VCaP (cell line): ENCODE measurements at regions not wholly inside any gene's neighbourhood (a gene's known extent, or its start where the extent isn't known, plus 50 kb on each side); places are given as distances from the start of the nearest gene placed in this dataset.

ENCODE experiments used
- H3K27ac ChIP-seq: fragments of 450-650 bp; 2 replicates; pipeline ENCODE4 v1.5.1; 2017
- CTCF ChIP-seq: fragments of 450-650 bp; conservative IDR thresholded peaks from 2 replicates; pipeline ENCODE4 v1.5.1; 2017; ENCODE audit warnings: mild to moderate bottlenecking, moderate library complexity

DNA sequence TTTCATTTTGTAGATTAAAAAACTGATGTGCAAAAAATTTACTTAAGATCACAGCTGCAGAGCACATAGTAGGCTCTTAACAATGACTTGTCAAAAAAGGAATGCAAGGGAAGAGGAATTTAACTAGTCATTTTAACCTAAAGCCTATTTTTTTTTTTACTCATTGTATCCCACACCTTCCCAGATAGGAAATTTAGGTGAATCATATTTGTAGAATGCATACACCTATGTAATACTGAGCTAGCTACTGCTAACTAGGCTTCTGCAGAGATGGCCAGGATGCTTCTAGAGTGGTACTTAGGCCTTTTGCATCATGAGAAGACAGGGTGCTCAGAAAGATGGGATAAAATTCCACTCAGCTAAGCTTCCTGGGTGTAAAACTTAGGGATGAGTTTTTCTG is 387.3 kb downstream of the AASDHPPT start:
- H3K27ac ChIP-seq, result no peak overlapping the region
- TF ChIP-seq CTCF, result no peak

GRCh38 chr11:106466521-106467080 is 389.1 kb downstream of the AASDHPPT start:
- peak overlapping the region; percentile 53 for H3K27ac ChIP-seq
- no peak for TF ChIP-seq CTCF

- peak overlapping the region; percentile 53 for H3K27ac ChIP-seq
- no peak for TF ChIP-seq CTCF
Measured at GRCh38 chr11:106467501-106467900, 390.0 kb downstream of the AASDHPPT start.

DNA sequence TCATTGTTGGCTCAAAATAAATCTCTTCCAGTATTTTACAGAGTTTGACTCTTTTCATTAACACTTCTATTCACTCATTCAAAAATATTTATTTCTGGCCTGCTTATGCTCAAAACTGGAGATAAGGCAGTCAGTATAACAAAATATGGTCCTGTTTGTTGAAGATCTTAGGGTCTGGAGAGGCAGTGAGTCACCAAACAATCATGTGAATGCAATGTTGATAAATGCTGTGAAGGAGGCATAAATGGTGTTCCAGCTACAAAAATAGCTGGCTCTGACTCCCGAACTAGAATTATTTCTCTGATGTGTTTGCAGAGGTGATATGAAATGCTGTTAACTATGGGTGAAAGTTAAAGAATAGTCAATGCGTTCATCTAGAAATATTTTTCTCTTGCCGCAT is 390.6 kb downstream of the AASDHPPT start:
- peak overlapping the region; percentile 53; the same call in 1 of the 2 replicates for H3K27ac ChIP-seq
- TF ChIP-seq CTCF, result no peak

GRCh38 chr11:106468531-106468930 is 391.1 kb downstream of the AASDHPPT start:
- TF ChIP-seq CTCF, result no peak
- H3K27ac ChIP-seq, result no peak overlapping the region

- no peak overlapping the region for H3K27ac ChIP-seq
- TF ChIP-seq CTCF, result no peak
Measured at GRCh38 chr11:106470230-106470629, 392.8 kb downstream of the AASDHPPT start.

GRCh38 chr11:106471276-106471675 is 393.8 kb downstream of the AASDHPPT start:
- no peak for TF ChIP-seq CTCF
- no peak overlapping the region for H3K27ac ChIP-seq
